Smooth muscle cell of the brain vasculature (primary cell): ENCODE measurements at regions not wholly inside any gene's neighbourhood (a gene's known extent, or its start where the extent isn't known, plus 50 kb on each side); places are given as distances from the start of the nearest gene placed in this dataset.

Experiments used
- DNase-seq: peaks from one replicate; pipeline ENCODE4 v3.0.0-alpha.2; 2012; ENCODE audit warnings: low read depth, low spot score

- no peak for DNase-seq
Measured at GRCh38 chr14:34214961-34215360, 247.1 kb downstream of the SPTSSA start.

- DNase-seq, result no peak
Measured at GRCh38 chr14:34213332-34213731, 248.7 kb downstream of the SPTSSA start.

DNA sequence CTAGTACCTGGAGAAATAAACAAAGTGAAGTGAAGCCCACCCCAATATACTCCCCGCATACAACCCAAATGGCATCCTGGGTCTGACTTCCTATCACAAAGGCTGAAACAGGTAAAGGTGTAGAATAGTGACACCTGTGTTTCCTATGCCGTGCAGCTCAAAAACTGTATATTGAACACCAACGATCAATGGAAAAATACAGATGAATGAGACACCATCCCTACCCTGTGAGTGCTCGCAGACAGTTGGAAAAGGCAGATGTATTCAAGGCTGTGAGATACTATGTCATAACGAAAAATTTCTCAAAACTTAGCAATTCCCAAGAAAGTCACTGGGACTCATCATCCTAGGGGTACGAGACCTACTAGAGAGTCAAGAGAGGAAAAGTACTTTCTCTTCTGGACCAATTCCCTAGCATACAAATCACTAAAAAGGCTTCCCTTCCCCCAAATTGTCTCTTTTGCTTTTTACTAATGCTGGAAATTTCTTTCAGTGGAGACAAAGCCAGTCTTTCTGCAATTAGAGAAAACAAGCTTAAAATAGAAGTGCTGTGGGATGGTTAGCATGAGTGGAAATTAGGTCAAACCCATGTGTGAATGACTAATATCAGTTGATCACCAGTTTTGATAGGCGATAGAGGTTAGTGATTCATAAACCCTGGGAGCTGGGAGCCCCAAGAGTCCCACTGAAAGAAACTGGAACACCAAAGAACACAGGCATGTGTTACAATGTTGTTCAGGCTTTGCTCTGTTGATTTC is 249.7 kb downstream of the SPTSSA start:
- DNase-seq, result no peak

DNA sequence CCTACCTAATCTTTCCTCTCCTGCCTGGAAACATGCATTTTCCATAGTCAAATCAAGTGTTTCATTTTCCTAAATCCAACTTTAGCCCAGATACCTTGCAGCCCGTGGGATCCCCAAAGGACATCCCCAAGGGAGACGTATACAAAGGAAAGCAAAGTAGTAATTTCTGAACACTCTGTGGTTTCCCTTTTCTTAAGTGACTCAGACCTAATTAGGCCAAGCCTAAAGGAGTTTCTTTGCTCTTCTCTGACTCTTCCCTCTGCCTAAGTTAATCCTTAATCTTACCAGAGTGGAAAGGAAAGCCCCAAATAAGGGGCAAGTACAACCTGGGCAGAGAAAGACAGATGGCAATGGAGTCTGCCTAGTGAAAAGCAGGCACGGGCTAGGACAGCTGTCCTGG is 250.3 kb downstream of the SPTSSA start:
- DNase-seq, result no peak

- DNase-seq, result no peak
Measured at GRCh38 chr14:34208532-34208931, 253.5 kb downstream of the SPTSSA start.

- no peak for DNase-seq
Measured at GRCh38 chr14:34205799-34206198, 254.9 kb upstream of the EGLN3 start.

- DNase-seq, result no peak
Measured at GRCh38 chr14:34204774-34205173, 253.9 kb upstream of the EGLN3 start.

DNA sequence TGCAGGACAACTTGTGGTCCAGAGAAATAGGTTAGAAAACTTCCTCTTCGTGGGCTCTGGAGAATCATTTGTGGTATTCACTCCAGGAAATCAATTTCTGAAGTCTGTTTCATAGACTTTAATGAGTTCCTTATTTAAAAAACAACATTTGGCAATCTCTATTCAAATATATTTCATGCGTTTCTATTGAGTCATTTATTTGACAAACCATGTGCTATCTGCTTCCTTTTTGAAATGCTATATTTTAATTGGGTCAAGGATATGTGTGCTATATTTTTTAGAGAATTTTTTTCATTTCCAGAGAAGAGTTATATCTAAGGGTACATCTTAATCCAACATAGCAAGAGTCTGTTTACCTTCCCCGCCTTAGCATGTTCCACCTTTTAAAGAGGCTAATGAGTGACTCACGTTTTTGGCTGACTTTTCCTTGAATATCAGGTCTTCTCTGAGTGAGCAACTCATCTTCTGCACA is 252.4 kb upstream of the EGLN3 start:
- no peak for DNase-seq

DNA sequence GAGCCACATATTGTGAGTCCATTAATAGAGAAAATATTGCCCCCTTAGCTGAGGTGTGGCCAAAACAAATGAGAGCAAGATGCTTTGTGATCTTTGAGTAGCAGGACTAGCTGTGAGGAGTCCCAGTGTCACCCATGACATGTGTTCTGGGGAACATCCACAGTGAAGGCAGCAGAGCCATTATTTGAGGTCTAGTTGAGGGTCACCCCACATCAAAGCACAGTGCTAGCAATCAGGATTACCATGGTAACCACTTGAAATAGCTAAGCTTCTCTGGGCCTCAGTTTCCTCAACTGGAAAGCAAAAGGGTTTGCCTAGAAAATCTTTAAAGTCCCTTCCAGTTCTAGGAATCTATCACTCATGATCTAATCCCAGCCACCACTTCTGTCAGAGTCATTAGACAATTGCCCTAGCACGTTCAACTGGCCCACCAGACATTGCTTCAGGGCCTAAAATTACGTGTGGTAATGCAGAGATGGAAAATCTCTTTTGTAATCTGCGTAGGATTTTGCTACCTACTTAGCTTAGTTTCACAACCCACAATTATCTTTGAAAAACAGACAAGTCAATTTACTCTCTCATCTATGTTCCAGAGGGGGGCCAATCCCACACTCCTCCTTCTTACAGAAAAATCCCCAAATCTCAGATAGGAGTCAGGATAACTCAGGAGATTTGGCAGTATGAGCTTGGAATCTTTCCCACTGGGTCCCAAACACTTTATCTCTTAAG is 251.2 kb upstream of the EGLN3 start:
- no peak for DNase-seq

GRCh38 chr14:34199585-34199984 is 248.7 kb upstream of the EGLN3 start:
- no peak for DNase-seq

DNA sequence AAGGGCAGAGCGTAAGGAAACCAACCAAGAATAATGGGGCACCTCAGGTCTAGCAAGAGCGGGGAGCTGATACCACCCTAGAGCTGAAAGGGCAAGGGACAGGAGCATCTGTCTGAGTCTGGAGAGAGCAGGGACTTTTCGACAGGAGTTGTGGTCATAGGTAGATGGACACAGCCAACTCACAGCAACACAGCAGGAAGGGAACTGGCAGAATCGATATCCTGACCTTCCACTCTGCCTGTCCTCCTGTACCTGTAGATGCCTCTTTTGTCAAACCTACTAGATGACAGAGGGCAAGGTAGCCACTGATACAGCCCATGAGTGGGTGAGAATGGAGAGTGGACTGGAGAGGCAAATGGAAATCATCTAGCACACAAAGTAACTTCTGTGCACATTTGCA is 247.2 kb upstream of the EGLN3 start:
- DNase-seq, result no peak

- DNase-seq, result no peak
Measured at GRCh38 chr14:34195964-34196363, 245.1 kb upstream of the EGLN3 start.

- no peak for DNase-seq
Measured at GRCh38 chr14:34190717-34191116, 239.8 kb upstream of the EGLN3 start.

DNA sequence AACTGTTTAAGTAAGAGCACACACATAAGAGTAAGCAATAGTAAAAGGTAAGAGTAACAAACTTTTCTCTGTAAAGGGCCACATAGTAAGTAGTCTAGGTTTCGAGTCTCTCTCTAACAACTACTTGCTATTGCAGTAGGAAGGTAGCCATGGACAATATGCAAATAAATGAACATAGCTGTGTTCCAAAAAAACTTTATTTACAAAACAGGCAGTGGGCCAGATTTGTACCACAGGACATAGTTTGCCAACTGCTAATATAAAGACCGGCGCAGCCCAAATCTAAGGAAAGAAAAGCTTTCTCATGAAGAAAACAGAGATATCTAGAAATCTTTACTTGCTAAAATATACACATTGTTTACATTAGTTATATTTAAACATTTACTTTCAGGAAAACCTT is 239.0 kb upstream of the EGLN3 start:
- no peak for DNase-seq

DNA sequence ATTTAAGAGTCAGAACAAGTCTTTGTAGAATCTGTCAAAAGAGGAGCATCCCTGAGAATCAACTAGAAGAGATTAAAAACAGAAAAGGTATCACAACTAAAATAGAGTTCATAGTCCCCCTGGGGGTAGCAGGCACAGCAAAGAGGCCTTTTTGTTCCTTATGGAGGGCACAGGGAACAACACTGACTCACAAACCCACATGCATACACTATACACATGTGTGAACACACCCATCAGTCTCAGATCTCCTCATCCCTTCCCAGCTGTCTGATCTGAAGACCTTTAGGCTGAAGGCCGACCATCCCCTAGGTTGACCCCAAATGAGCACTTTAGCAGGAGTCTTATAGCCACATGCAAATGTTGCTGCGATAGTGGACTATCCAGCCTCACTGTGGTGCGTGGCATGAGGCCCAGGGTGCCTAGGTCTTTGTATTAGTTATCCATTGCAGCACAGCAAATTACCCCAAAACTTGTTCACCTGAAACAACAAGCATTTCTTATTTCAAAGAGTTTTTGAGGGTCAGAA is 236.7 kb upstream of the EGLN3 start:
- DNase-seq, result no peak

GRCh38 chr14:34187061-34187460 is 236.2 kb upstream of the EGLN3 start:
- DNase-seq, result no peak

DNA sequence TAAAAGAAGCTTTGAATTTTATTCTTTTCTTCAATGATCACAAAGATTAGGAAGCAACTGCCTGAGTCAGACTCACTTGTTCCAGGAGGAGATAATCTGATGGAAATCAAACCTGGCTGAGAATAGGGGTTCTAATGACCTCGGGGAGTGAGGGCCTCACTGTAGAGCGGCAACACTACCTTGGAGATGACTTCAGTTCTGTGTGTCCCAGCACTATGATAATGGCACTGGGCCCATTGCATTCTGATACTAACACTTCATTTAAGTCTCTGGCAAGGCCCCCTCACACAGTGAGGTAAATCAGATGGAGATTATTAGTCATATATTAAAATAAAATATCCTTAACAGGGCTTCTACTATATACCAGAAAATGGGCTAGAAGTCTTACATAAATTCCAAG is 233.3 kb upstream of the EGLN3 start:
- no peak for DNase-seq

DNA sequence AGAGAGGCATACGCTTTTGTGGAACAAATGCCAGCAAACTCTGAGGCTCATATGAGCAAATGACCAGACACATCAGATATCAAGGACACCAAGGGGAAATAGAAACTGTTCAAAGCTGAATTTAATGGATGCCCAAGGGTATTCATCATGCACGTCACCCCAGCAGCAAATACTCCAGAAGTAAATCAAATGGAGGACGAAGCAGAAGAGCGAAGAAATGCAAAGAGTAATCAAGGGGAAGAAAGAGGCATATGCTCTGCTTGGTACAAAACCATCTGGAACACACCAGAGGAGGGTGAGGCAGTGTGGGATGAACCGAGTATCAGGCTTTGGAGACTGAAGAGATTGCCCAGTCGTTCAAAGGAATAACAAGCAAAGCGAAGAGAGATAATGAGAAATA is 232.6 kb upstream of the EGLN3 start:
- DNase-seq, result no peak

DNA sequence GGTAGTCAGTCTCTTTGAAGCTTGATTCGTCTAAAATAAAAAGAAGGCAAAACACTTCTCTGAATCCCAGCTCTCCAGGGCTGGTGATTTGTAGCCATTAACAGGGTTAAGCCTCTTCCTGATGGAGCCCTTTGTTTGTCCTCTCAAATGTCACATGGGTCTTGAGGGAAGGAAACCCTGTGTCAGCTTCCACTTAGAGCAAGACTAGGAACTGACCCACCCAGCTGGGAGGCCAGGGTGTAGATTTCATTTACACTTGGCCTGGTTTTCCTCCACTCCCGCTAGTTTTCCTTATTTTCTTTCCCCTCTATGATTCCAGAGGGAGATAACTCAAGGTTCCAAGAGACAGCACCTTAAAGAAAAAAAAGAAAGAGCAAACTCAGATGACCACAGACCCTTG is 230.5 kb upstream of the EGLN3 start:
- DNase-seq, result no peak

DNA sequence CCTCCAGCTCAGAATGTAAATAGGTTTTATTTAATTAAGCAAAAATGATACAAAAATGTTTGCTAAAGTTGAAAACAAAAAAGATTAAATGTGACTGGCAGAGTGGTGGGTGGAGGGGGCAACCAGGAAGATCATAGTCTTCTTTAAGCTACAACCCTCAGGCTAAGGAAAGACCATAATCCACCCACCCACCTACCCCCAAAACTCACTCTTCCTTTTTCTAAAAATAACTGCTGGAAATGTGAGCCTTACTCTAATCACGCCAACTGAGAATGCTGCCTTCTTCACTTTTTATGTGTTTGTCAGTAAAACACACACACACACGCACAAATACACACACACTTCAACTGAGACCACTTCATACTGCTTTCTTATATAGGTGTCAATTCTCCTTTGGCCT is 230.0 kb upstream of the EGLN3 start:
- no peak for DNase-seq

DNA sequence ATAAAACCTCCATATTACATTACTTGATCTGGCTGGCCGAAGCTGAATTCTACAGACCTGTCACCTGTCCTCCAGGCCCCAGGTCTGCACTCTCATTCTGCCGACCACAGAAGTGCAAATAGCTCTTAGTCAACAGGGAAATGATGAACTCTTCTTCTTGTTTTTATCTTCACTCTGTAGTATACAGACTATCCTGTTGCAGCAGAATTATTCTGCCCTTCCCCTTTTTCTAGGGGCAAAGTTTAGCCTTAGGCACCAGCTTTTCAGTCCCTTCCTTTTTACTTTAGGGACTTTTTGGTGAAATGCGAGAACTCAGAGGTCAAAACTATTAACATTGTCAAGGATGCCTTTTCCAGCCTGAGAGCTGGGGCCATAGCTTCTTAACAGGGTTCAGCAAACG is 229.6 kb upstream of the EGLN3 start:
- no peak for DNase-seq

DNA sequence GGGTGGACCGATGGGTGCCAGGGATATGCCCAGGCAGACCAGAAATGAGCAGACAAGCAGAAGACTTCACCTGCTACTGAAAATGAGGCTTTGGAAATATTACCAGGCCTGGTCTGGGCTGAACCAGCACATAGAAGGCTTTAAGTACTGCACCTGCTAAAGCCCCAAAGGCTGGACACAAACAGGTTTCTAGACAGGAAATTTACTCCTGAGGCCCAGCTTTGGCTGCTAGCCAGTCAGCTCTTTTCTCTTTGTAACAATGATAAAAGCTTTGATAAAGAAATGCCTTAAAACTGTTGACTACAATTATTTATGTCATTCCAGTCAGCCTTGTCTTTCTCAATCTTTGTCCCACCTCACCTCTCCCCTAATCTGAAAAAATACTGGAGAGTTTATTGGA is 228.9 kb upstream of the EGLN3 start:
- no peak for DNase-seq

GRCh38 chr14:34177466-34177865 is 226.6 kb upstream of the EGLN3 start:
- no peak for DNase-seq
